Uterus (tissue), 2 donors: ENCODE measurements at regions not wholly inside any gene's neighbourhood (a gene's known extent, or its start where the extent isn't known, plus 50 kb on each side); places are given as distances from the start of the nearest gene placed in this dataset.

Experiments
- POLR2A ChIP-seq, 2 donors: fragments of 450-650 bp; IDR thresholded peaks; one replicate each; pipeline ENCODE4 v1.6.1; 2016; ENCODE audit warnings: antibody characterized with exemption in 2 of 2, mild to moderate bottlenecking in 1 of 2, moderate library complexity in 1 of 2
- TF ChIP-seq, protein P1 (sequence below), 4 experiments: fragments of 200-600 bp in 2 of 4; fragments of 450-650 bp in 2 of 4; sonication (generic) in 2 of 4; IDR thresholded peaks; one replicate each; pipeline ENCODE4 v1.5.1; 2016 to 2019; ENCODE audit warnings: antibody characterized with exemption in 4 of 4, mild to moderate bottlenecking in 2 of 4, moderate library complexity in 1 of 4

- TF ChIP-seq, protein P1, sequence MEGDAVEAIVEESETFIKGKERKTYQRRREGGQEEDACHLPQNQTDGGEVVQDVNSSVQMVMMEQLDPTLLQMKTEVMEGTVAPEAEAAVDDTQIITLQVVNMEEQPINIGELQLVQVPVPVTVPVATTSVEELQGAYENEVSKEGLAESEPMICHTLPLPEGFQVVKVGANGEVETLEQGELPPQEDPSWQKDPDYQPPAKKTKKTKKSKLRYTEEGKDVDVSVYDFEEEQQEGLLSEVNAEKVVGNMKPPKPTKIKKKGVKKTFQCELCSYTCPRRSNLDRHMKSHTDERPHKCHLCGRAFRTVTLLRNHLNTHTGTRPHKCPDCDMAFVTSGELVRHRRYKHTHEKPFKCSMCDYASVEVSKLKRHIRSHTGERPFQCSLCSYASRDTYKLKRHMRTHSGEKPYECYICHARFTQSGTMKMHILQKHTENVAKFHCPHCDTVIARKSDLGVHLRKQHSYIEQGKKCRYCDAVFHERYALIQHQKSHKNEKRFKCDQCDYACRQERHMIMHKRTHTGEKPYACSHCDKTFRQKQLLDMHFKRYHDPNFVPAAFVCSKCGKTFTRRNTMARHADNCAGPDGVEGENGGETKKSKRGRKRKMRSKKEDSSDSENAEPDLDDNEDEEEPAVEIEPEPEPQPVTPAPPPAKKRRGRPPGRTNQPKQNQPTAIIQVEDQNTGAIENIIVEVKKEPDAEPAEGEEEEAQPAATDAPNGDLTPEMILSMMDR (IDR thresholded peaks at IDR 0.05), result no peak
- no peak for TF ChIP-seq POLR2A (IDR thresholded peaks at IDR 0.05)
Observed at GRCh38 chr10:29780639-29781038, 145.9 kb upstream of the SVIL start.
